H1 (cell line): ENCODE measurements at regions not wholly inside any gene's neighbourhood (a gene's known extent, or its start where the extent isn't known, plus 50 kb on each side); places are given as distances from the start of the nearest gene placed in this dataset.

Source experiments
- CTCF ChIA-PET: fragments of 300-600 bp; sonication (Branson Sonifier 250); formaldehyde crosslinking; loops from one replicate; lab custom pipeline; 2021; ENCODE audit not compliant: partially characterized antibody; lab: Charles Lee
- POLR2A ChIA-PET: fragments of 300-600 bp; sonication (Branson Sonifier 250); formaldehyde crosslinking; loops from one replicate; lab custom pipeline; 2021; ENCODE audit warnings: inconsistent platforms; ENCODE audit not compliant: partially characterized antibody; lab: Charles Lee
- DNase-seq, 2 experiments: peaks; one replicate each; pipeline versions ENCODE4 v3.0.0 to v3.0.0-alpha.2; 2010 to 2022; ENCODE audit warnings: low spot score in 2 of 2, low read depth in 1 of 2, mixed read lengths in 1 of 2
- FAIRE-seq: peaks from 2 replicates; lab custom pipeline; 2011; peaks lifted over from hg19 to GRCh38; lab: Jason Lieb, UNC
- H2AFZ ChIP-seq: 2 replicates; pipeline ENCODE4 v1.8.1; 2012; ENCODE audit warnings: low read length, inconsistent platforms
- H2AK5ac ChIP-seq: 2 replicates; pipeline ENCODE4 v1.6.1; 2013; ENCODE audit warnings: low read depth, low read length
- H2BK120ac ChIP-seq: replicated peaks from 2 replicates; pipeline ENCODE3; 2013; ENCODE audit warnings: low read depth, low read length, inconsistent platforms
- H2BK12ac ChIP-seq: 2 replicates; pipeline ENCODE4 v1.6.1; 2013; ENCODE audit warnings: low read depth, low read length
- H2BK15ac ChIP-seq: 2 replicates; pipeline ENCODE4 v1.6.1; 2013; ENCODE audit warnings: low read length
- H2BK20ac ChIP-seq: 2 replicates; pipeline ENCODE4 v1.6.1; 2013; ENCODE audit warnings: low read length
- H2BK5ac ChIP-seq: 2 replicates; pipeline ENCODE4 v1.6.1; 2013; ENCODE audit warnings: low read depth, low read length
- H3K14ac ChIP-seq: 2 replicates; pipeline ENCODE4 v1.6.1; 2013; ENCODE audit warnings: inconsistent platforms; ENCODE audit not compliant: insufficient read length
- H3K18ac ChIP-seq: 2 replicates; pipeline ENCODE4 v1.6.1; 2013; ENCODE audit warnings: low read length; ENCODE audit errors: extremely low read depth
- H3K23ac ChIP-seq: 2 replicates; pipeline ENCODE4 v1.6.1; 2013; ENCODE audit warnings: inconsistent platforms; ENCODE audit not compliant: insufficient read length
- H3K23me2 ChIP-seq: 2 replicates; pipeline ENCODE4 v1.6.1; 2013; ENCODE audit warnings: low read depth, low read length
- H3K27ac ChIP-seq: 2 replicates; pipeline ENCODE4 v1.6.1; 2011; ENCODE audit warnings: low read depth, low read length, inconsistent platforms
- H3K27me3 ChIP-seq, 4 experiments: replicated peaks in 1 of 4; 1 replicate in 1 of 4; 2 replicates in 3 of 4; pipeline versions ENCODE4 v1.6.1 to v1.8.1; 2011 to 2013; ENCODE audit warnings: low read length in 3 of 4, mild to moderate bottlenecking in 3 of 4, inconsistent platforms in 2 of 4, mixed read lengths in 2 of 4, moderate library complexity in 1 of 4; ENCODE audit not compliant: control insufficient read depth in 3 of 4, insufficient read depth in 3 of 4; ENCODE audit errors: extremely low read depth in 1 of 4
- H3K36me3 ChIP-seq, 4 experiments: 2 replicates each; pipeline versions ENCODE4 v1.6.1 to v1.8.1; 2011 to 2013; ENCODE audit warnings: mild to moderate bottlenecking in 4 of 4, low read length in 3 of 4, moderate library complexity in 2 of 4, control low read depth in 1 of 4, inconsistent platforms in 1 of 4; ENCODE audit not compliant: insufficient read depth in 4 of 4, control insufficient read depth in 2 of 4
- H3K4ac ChIP-seq: replicated peaks from 2 replicates; pipeline ENCODE3; 2013; ENCODE audit warnings: low read length, low read depth, mixed read lengths, inconsistent platforms; ENCODE audit not compliant: insufficient read length
- H3K4me1 ChIP-seq, 4 experiments: replicated peaks in 1 of 4; 1 replicate in 1 of 4; 2 replicates in 3 of 4; pipeline versions ENCODE4 v1.6.1 to v1.8.1; 2011 to 2013; ENCODE audit warnings: low read length in 3 of 4, inconsistent platforms in 2 of 4, mixed read lengths in 1 of 4; ENCODE audit not compliant: insufficient read depth in 4 of 4, control insufficient read depth in 3 of 4
- H3K4me2 ChIP-seq, 2 experiments: 2 replicates each; pipeline versions ENCODE4 v1.6.1 to v1.8.1; 2011 to 2013; ENCODE audit warnings: low read depth in 2 of 2, low read length in 2 of 2, control low read depth in 1 of 2, inconsistent platforms in 1 of 2, mild to moderate bottlenecking in 1 of 2; ENCODE audit not compliant: insufficient read depth in 1 of 2
- H3K4me3 ChIP-seq, 4 experiments: fragments of 200-600, 300-600 bp in 1 of 4; sonication (generic), shearing (Covaris generic), sonication (Bioruptor Twin) in 1 of 4; 2 replicates each; pipeline versions ENCODE4 v1.5.1 to v1.8.1; 2011 to 2016; ENCODE audit warnings: low read length in 4 of 4, low read depth in 3 of 4, control low read depth in 2 of 4, inconsistent platforms in 2 of 4, mild to moderate bottlenecking in 2 of 4, mixed read lengths in 1 of 4, moderate library complexity in 1 of 4; ENCODE audit not compliant: insufficient read depth in 2 of 4; ENCODE audit errors: extremely low read depth in 1 of 4
- H3K56ac ChIP-seq: replicated peaks from 2 replicates; pipeline ENCODE3; 2013; ENCODE audit warnings: low read depth, mild to moderate bottlenecking, mixed read lengths, low read length, inconsistent platforms; ENCODE audit not compliant: insufficient read length
- H3K79me1 ChIP-seq: 2 replicates; pipeline ENCODE4 v1.6.1; 2013; ENCODE audit warnings: low read depth, low read length, control low read depth
- H3K79me2 ChIP-seq, 2 experiments: 2 replicates each; pipeline versions ENCODE4 v1.6.1 to v1.8.1; 2012 to 2013; ENCODE audit warnings: low read length in 2 of 2, mild to moderate bottlenecking in 2 of 2, inconsistent platforms in 1 of 2; ENCODE audit not compliant: insufficient read depth in 2 of 2, control insufficient read depth in 1 of 2
- H3K9ac ChIP-seq, 4 experiments: replicated peaks in 1 of 4; 1 replicate in 1 of 4; 2 replicates in 3 of 4; pipeline versions ENCODE4 v1.6.1 to v1.8.1; 2011 to 2013; ENCODE audit warnings: low read depth in 3 of 4, low read length in 3 of 4, control low read depth in 2 of 4, mild to moderate bottlenecking in 2 of 4, moderate library complexity in 2 of 4, inconsistent platforms in 1 of 4; ENCODE audit errors: extremely low read depth in 1 of 4
- H3K9me3 ChIP-seq, 2 experiments: 2 replicates each; pipeline versions ENCODE4 v1.6.1 to v1.8.1; 2012 to 2013; ENCODE audit warnings: mild to moderate bottlenecking in 2 of 2, moderate library complexity in 2 of 2, control low read depth in 1 of 2, inconsistent platforms in 1 of 2, low read depth in 1 of 2, low read length in 1 of 2, mixed read lengths in 1 of 2; ENCODE audit not compliant: insufficient read depth in 2 of 2
- H4K20me1 ChIP-seq, 2 experiments: replicated peaks in 1 of 2; 2 replicates each; pipeline versions ENCODE3 to v1.8.1; 2011 to 2013; ENCODE audit warnings: inconsistent platforms in 2 of 2, low read length in 2 of 2, mild to moderate bottlenecking in 1 of 2; ENCODE audit not compliant: insufficient read depth in 2 of 2, control insufficient read depth in 1 of 2
- H4K5ac ChIP-seq: 2 replicates; pipeline ENCODE4 v1.6.1; 2013; ENCODE audit warnings: low read length, low read depth, mixed read lengths, inconsistent platforms; ENCODE audit not compliant: insufficient read length
- H4K8ac ChIP-seq: 2 replicates; pipeline ENCODE4 v1.8.0; 2013; ENCODE audit warnings: mild to moderate bottlenecking, moderate library complexity, low read length, inconsistent platforms; ENCODE audit not compliant: insufficient read depth; ENCODE audit errors: extremely low read depth
- H4K91ac ChIP-seq: replicated peaks from 2 replicates; pipeline ENCODE3; 2013; ENCODE audit warnings: low read length, mixed read lengths, inconsistent platforms; ENCODE audit not compliant: insufficient read length
- ATF2 ChIP-seq: IDR thresholded peaks from 2 replicates; pipeline ENCODE4 v1.6.1; 2012; ENCODE audit warnings: low read length, inconsistent platforms
- BRCA1 ChIP-seq: IDR thresholded peaks from 2 replicates; pipeline ENCODE4 v1.6.1; 2012; ENCODE audit warnings: low read depth, low read length, improper control_type of control experiment
- CBX5 ChIP-seq: fragments of 300-800, 300-1000 bp; sonication (generic); IDR thresholded peaks from 2 replicates; pipeline ENCODE4 v1.7.1; 2016; ENCODE audit warnings: antibody characterized with exemption, low read length, low read depth
- CTCF ChIP-seq, 3 experiments: IDR thresholded peaks; 1 replicate in 2 of 3; 2 replicates in 1 of 3; pipeline versions ENCODE4 v1.5.1 to v1.6.1; 2011; ENCODE audit warnings: low read length in 3 of 3, mild to moderate bottlenecking in 3 of 3, inconsistent platforms in 2 of 3, low read depth in 1 of 3, moderate library complexity in 1 of 3; ENCODE audit not compliant: insufficient read depth in 1 of 3; ENCODE audit errors: control extremely low read depth in 1 of 3
- EZH2 ChIP-seq: fragments of 200-600 bp; sonication (generic); IDR thresholded peaks from 2 replicates; pipeline ENCODE4 v1.7.1; 2012; ENCODE audit warnings: low read depth, mild to moderate bottlenecking, moderate library complexity, low read length, inconsistent platforms; ENCODE audit not compliant: severe bottlenecking
- GABPA ChIP-seq: IDR thresholded peaks from 2 replicates; pipeline ENCODE4 v1.6.1; 2011; ENCODE audit warnings: mild to moderate bottlenecking, low read length, moderate library complexity, borderline replicate concordance; ENCODE audit not compliant: insufficient read depth
- JUN ChIP-seq: IDR thresholded peaks from 2 replicates; pipeline ENCODE4 v1.6.1; 2011; ENCODE audit warnings: low read depth, mild to moderate bottlenecking, improper control_type of control experiment, low read length
- KDM5A ChIP-seq: fragments of 200-600 bp; IDR thresholded peaks from 2 replicates; pipeline ENCODE4 v1.7.1; 2012; ENCODE audit warnings: mild to moderate bottlenecking, low read length, inconsistent platforms, mixed read lengths
- POLR2A ChIP-seq, 2 experiments: IDR thresholded peaks; 1 replicate in 1 of 2; 2 replicates in 1 of 2; pipeline ENCODE4 v1.6.1; 2011; ENCODE audit warnings: low read depth in 2 of 2, low read length in 2 of 2, mild to moderate bottlenecking in 2 of 2; ENCODE audit errors: control extremely low read depth in 1 of 2
- SIRT6 ChIP-seq: IDR thresholded peaks from one replicate; pipeline ENCODE4 v1.7.1; 2012; ENCODE audit warnings: low read length, inconsistent platforms
- SUZ12 ChIP-seq: fragments of 200-600 bp; sonication (generic); IDR thresholded peaks from 2 replicates; pipeline ENCODE4 v1.6.1; 2012; ENCODE audit warnings: mild to moderate bottlenecking, inconsistent platforms, low read length, moderate library complexity, mixed read lengths
- TBP ChIP-seq: IDR thresholded peaks from 2 replicates; pipeline ENCODE4 v1.6.1; 2011; ENCODE audit warnings: low read depth, low read length, improper control_type of control experiment
- WGBS, 2 experiments: shearing (Covaris generic) in 1 of 2; methylation state at CpG; one replicate each; pipeline versions ENCODE4 v1.1.6 to v1.1.7; 2013 to 2015; ENCODE audit warnings: low lambda C conversion rate in 2 of 2, mixed read lengths in 2 of 2, inconsistent platforms in 1 of 2, low coverage in 1 of 2, missing lambda C conversion rate in 1 of 2; ENCODE audit not compliant: insufficient replicate concordance in 2 of 2, insufficient coverage in 1 of 2, insufficient read length in 1 of 2; ENCODE audit errors: extremely low coverage in 1 of 2, missing lambda C conversion rate in 1 of 2; 5-methylcytosine and 5-hydroxymethylcytosine counted together

- H2BK15ac ChIP-seq: no peak overlapping the region
- H3K14ac ChIP-seq: no peak overlapping the region
- no peak overlapping the region for H4K5ac ChIP-seq
- no peak overlapping the region for H3K4me2 ChIP-seq
- H3K18ac ChIP-seq: no peak overlapping the region
- no peak overlapping the region for H4K8ac ChIP-seq
- H2AFZ ChIP-seq: no peak overlapping the region
- no peak overlapping the region for H3K23ac ChIP-seq
- H3K27me3 ChIP-seq: no peaks in the 10 kb centered on the region
- WGBS, 2 experiments: 97% methylated on average over 5 of the region's 5 CpGs; no CpG with 5 or more reads in 1 of the 2 experiments
- no peaks in the 10 kb centered on the region for H3K4me1 ChIP-seq
- no peak overlapping the region for H3K56ac ChIP-seq
- ChIA-PET CTCF (no interaction called here), POLR2A (no interaction called here)
- H3K79me1 ChIP-seq: no peaks in the 10 kb centered on the region
- no peaks in the 10 kb centered on the region for H3K36me3 ChIP-seq
- DNase-seq (no peak), FAIRE-seq (no peak)
- no peak overlapping the region for H3K4ac ChIP-seq
- no peak overlapping the region for H2BK12ac ChIP-seq
- no peak overlapping the region for H2BK5ac ChIP-seq
- H3K23me2 ChIP-seq: no peaks in the 10 kb centered on the region
- no peak overlapping the region for H2BK120ac ChIP-seq
- H3K9me3 ChIP-seq: no peaks in the 10 kb centered on the region
- no peak overlapping the region for H3K27ac ChIP-seq
- no peak overlapping the region for H2AK5ac ChIP-seq
- H4K20me1 ChIP-seq: no peaks in the 10 kb centered on the region
- H2BK20ac ChIP-seq: no peak overlapping the region
- no peaks in the 10 kb centered on the region for H3K79me2 ChIP-seq
- no peak overlapping the region for H3K9ac ChIP-seq
- no peak overlapping the region for H3K4me3 ChIP-seq
- H4K91ac ChIP-seq: no peak overlapping the region
- TF ChIP-seq TBP (no peak), EZH2 (no peak), GABPA (no peak), BRCA1 (no peak), JUN (no peak), POLR2A (IDR thresholded peaks at IDR 0.05; ENCODE audit: control extremely low read depth in 1 of 2, low read depth in 2 of 2, low read length in 2 of 2) (no peak), CTCF (IDR thresholded peaks at IDR 0.05; ENCODE audit: control extremely low read depth in 1 of 3, insufficient read depth in 1 of 3, low read depth in 1 of 3, low read length in 3 of 3) (no peak), CBX5 (no peak), ATF2 (no peak), SUZ12 (no peak), KDM5A (no peak), SIRT6 (no peak)
Measured at GRCh38 chr4:66404141-66404540, 733.9 kb upstream of the EPHA5 start.
